Cardiac septum (tissue), 1 donor: ENCODE measurements at regions not wholly inside any gene's neighbourhood (a gene's known extent, or its start where the extent isn't known, plus 50 kb on each side); places are given as distances from the start of the nearest gene placed in this dataset.
"Not testable (repeated sequence)": the region's sequence is repeated elsewhere in the genome, so short reads cannot be mapped to it uniquely, and the experiment has no call there.

Source experiments
- DNase-seq: peaks from one replicate; pipeline ENCODE4 v3.0.0-alpha.2; 2020; ENCODE audit warnings: low spot score
- intact Hi-C: fragments of 100-400 bp; cut with DNase I; formaldehyde crosslinking; loops from one replicate; pipeline ENCODE4 v1.14.0; 2022
- donor health status: DM: no; HTN: no; CAD: no.

DNA sequence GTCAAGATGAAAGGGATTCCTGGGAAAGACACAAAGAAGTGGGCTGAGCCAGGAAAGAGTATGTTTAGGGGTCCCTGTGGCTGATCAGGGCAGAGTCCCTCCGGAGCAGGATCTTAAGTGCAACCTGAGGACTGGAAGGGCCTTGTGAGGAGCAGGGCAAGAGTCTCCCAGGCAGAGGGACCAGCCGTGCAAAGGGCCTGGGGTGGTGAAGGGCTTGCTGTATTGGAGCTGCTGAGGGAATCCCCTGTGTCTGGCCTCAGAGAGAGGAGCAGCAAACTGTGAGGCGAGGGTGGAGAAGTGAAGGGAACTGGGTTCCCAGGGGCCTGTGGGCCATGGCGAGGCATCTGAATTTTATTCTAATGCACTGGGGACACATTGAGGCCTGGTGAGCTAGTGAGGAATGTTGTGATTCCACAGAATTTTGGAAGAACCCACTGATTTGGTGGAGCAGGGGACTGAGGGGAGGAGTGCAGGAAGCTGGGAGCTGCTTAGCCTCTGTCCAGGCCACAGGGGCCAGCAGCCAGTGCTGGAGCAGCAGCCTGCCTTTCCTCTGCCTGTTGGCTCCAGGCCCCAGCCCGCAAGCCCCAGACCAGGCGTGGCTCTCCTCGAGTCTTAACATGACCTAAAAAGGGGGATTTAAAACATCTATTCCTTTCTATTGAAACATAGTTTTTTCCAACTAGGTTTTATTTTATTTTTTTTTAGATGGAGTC, 138.4 kb upstream of the IGFBP3 start:
- intact Hi-C loops: no loop called here
- no peak for DNase-seq

- intact Hi-C loops: no loop called here
- no peak for DNase-seq
These were observed 137.2 kb upstream of the IGFBP3 start for GRCh38 chr7:46058086-46058823.

DNA sequence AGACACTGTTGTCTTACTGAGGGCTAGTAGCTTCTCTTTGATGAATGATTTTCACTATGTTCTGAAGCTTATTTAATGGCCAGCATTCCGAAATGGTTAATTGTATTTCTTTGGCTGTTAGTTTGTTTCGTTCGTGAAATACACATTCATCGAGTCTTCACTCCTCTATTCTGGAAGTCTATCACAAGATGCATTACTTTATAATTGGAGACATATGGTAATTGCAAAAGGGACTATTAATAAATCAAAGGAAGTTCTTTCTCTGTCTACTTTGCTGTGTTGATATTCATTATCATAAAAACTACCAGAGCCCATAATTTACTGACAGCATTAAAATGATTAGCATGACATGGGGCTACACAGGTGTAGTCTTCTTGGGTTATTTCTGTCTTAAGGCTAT, 133.8 kb upstream of the IGFBP3 start:
- DNase-seq: no peak
- intact Hi-C loops: loop anchor here (5.0 kb wide), 1 partner anchor 162 kb away; no protein-coding TSS in a partner anchor

- intact Hi-C loops: loop anchor here (5.0 kb wide), 1 partner anchor 163 kb away; no protein-coding TSS in a partner anchor
- DNase-seq: no peak
These were observed 133.2 kb upstream of the IGFBP3 start for GRCh38 chr7:46054272-46054671.

GRCh38 chr7:46047581-46047980, 126.5 kb upstream of the IGFBP3 start:
- DNase-seq: no peak
- intact Hi-C loops: no loop called here

- DNase-seq, intact Hi-C loops: not testable (repeated sequence)
These were observed 122.3 kb upstream of the IGFBP3 start for GRCh38 chr7:46043338-46043737.

GRCh38 chr7:46039813-46040212, 118.7 kb upstream of the IGFBP3 start:
- intact Hi-C loops, DNase-seq: not testable (repeated sequence)

DNA sequence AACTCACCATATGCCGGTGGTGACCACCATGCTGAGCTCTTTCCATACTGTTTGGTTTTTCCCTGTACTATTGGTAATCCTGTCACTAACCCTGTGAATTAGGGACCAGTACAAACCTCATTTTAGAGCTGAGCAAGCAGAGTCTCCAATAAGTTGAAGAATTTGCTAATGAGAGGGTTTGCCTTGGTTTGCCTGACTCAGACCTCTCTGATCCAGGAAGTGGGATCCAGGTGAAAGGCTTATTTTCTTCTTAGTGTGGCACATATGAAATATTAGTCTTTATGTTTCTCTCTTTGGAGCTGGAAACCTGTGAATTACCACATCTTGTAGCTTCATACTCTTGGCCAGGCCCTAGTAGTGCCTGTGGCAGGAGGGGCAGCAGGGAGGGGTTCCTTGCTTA, 114.1 kb upstream of the IGFBP3 start:
- intact Hi-C loops: no loop called here
- no peak for DNase-seq

- intact Hi-C loops: no loop called here
- DNase-seq: no peak
These were observed 113.1 kb upstream of the IGFBP3 start for GRCh38 chr7:46034056-46034768.

DNA sequence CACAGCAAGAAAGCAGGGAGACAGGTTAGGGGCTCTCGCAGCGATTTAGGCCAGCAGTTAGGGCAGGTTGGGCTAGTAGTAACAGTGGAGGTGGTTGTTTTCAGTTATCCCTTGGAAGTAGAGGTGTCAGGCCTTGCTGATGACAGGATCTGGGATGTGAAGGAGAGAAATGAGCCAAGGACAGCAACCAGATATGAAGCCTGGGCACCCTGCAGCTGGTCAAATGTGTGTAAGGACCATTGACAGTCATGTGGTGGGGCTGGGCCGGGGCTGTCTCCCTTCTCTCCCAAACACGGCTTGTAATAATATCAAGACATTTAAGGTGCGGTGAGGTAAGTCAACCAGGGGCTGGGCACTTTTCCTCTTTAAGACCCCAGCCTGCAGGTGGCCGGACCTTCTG, 112.5 kb upstream of the IGFBP3 start:
- no peak for DNase-seq

GRCh38 chr7:46032942-46033341, 111.9 kb upstream of the IGFBP3 start:
- DNase-seq: no peak
- intact Hi-C loops: no loop called here

More for the DNA sequence above, 112.5 kb upstream of the IGFBP3 start:
- intact Hi-C loops: no loop called here

GRCh38 chr7:46032353-46032752, 111.3 kb upstream of the IGFBP3 start:
- DNase-seq: no peak
- intact Hi-C loops: no loop called here

DNA sequence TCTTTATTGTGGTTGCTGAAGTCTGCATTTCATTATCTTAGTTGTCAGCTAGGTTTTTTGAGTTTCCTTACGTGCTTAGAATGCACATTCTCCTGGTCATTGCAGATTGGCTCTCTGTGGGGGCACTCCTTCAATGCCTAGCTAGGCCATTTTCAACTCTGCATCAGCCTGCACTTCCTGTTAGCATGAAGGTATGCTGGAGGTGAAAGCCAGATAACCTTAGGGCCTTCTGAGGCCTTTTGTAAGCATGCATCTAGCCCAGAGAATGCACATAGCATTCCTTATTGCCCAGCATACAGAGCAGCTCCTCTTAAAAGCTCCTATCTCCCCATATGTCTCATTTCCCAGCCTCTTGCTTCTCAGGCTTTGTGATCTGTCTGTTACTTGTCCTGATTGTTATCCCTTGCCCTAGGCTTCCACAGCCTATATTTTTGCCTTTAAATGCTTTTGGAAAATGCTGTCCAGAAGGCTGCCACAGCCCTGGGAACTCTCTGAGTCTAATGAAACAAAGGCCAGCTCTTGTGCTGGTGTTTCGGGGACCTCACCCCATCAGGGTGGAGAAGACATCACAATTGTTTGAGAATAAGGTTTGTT, 108.1 kb upstream of the IGFBP3 start:
- DNase-seq: no peak
- intact Hi-C loops: no loop called here

DNA sequence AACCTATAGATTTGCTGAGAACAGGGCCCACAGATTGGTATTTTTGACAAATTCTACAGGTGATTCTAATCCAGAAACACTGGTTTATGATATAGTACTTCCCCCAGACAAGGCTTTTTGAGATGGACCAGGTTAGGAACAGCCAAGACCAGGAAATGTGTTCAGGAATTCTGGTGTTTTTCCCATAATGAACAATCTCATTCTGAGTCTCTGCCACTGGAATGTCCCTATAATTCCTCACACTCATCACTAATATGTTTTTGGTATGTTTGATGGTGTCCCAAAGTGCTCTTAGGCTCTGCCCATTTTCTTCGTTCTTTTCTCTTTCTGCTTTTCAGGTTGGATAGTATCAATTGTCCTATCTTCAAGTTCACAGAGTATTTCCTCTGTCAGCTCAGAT, 107.2 kb upstream of the IGFBP3 start:
- no peak for DNase-seq
- intact Hi-C loops: no loop called here

GRCh38 chr7:46026741-46027140, 105.7 kb upstream of the IGFBP3 start:
- intact Hi-C loops: no loop called here
- DNase-seq: no peak

GRCh38 chr7:46024263-46024916, 103.3 kb upstream of the IGFBP3 start:
- no peak for DNase-seq
- intact Hi-C loops: no loop called here

DNA sequence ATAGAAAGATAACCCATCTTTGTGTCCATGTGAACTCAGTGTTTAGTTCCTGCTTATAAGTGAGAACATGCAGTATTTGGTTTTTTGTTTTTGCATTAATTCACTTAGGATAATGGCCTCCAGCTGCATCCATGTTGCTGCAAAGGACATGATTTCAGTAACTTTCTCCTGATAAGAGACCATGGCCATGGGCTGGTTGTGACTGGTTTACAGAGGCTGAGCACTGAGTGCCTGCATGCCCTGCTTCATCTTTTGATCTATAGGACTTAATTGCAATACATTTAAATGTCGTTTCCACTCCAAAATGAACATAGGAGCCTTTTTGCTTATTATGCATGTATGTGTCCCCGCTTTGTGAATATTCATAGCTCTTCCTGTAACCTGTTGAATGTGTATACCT, 101.3 kb upstream of the IGFBP3 start:
- DNase-seq: no peak
- intact Hi-C loops: no loop called here

GRCh38 chr7:46015107-46015868, 94.2 kb upstream of the IGFBP3 start:
- intact Hi-C loops: no loop called here
- no peak for DNase-seq

DNA sequence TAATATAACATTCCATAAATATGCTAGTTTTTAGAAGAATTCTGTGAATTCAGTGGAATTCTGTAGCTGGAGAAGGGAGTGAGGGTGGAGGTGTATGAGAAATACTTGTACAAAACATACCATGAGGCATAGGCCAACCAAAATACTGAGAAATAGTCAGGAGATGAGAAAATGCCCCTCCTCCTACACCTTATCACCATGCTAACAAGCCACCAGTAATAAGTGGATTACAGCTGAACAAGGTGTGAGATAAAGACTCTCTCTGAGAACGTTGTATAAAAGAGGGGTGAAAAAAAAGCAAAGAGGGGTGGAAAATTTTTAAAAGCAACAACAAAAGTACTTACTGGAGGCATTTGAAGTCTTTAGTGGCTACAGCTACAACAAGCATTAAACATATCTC, 90.4 kb upstream of the IGFBP3 start:
- no peak for DNase-seq
- intact Hi-C loops: no loop called here
